ENCODE measurements at regions not wholly inside any gene's neighbourhood (a gene's known extent, or its start where the extent isn't known, plus 50 kb on each side); places are given as distances from the start of the nearest gene placed in this dataset.

- H3K27me3 Mint-ChIP-seq: peaks cover 57% of the 10 kb centered on the region
- no peaks in the 10 kb centered on the region for H3K4me1 Mint-ChIP-seq
- no peak overlapping the region for H3K27ac Mint-ChIP-seq
- ATAC-seq (ENCODE audit: low read depth) (no peak), DNase-seq (no peak)
- H3K4me3 Mint-ChIP-seq: no peak overlapping the region
- H3K4me1 ChIP-seq (ENCODE audit: control insufficient read depth in 2 of 2, insufficient read depth in 2 of 2, low read length in 2 of 2): no peaks in the 10 kb centered on the region
- no peaks in the 10 kb centered on the region for H4K20me1 ChIP-seq (ENCODE audit: control insufficient read depth, insufficient read depth, low read length, poor library complexity, severe bottlenecking)
- no peak for TF ChIP-seq CTCF (IDR thresholded peaks at IDR 0.05)
- TF ChIP-seq EZH2 (IDR thresholded peaks at IDR 0.05; ENCODE audit: borderline replicate concordance, insufficient read depth, low read depth, low read length, poor library complexity, severe bottlenecking): no peak
- POLR2A ChIA-PET: no interaction called here
- H3K27ac ChIP-seq (ENCODE audit: low read length in 2 of 2): no peak overlapping the region
- H3K27me3 ChIP-seq (replicated peaks in 1 of 4; ENCODE audit: control extremely low read depth in 1 of 4, control insufficient read depth in 3 of 4, insufficient read depth in 4 of 4, low read length in 3 of 4): peaks cover 0 to 13% (median 0%) of the 10 kb centered on the region in 4 experiments
- WGBS (ENCODE audit: insufficient coverage): 80% methylated on average over 1 of the region's 2 CpGs
- no peaks in the 10 kb centered on the region for H3K9me3 ChIP-seq (ENCODE audit: control extremely low read depth in 1 of 3, control insufficient read depth in 2 of 3, insufficient read depth in 1 of 3, low read length in 2 of 3)
- H3K9me3 Mint-ChIP-seq (ENCODE audit: insufficient read depth): peaks cover 6% of the 10 kb centered on the region
- H2AFZ ChIP-seq (ENCODE audit: insufficient read depth, low read depth, low read length, poor library complexity, severe bottlenecking): no peak overlapping the region
- H3K4me2 ChIP-seq (replicated peaks; ENCODE audit: low read depth, low read length, poor library complexity, severe bottlenecking): no peak overlapping the region
- intact Hi-C loops (cut with micrococcal nuclease): no loop called here
- CTCF ChIA-PET: no interaction called here
- H3K9ac ChIP-seq (ENCODE audit: low read length): no peak overlapping the region
- H3K79me2 ChIP-seq (ENCODE audit: control insufficient read depth, insufficient read depth, low read length): no peaks in the 10 kb centered on the region
- no peaks in the 10 kb centered on the region for H3K36me3 ChIP-seq (replicated peaks in 1 of 2; ENCODE audit: control extremely low read depth in 1 of 2, control insufficient read depth in 1 of 2, extremely low read depth in 1 of 2, insufficient read depth in 2 of 2, low read length in 1 of 2)
- no peak overlapping the region for H3K4me3 ChIP-seq (ENCODE audit: control extremely low read depth in 1 of 5, extremely low read depth in 1 of 5, insufficient read depth in 1 of 5, low read depth in 2 of 5, low read length in 4 of 5)
These were observed 100.5 kb downstream of the ADRA2A start for GRCh38 chr10:111177379-111177778.

GRCh38 chr10:111179514-111179913 is 102.7 kb downstream of the ADRA2A start:
- TF ChIP-seq EZH2 (IDR thresholded peaks at IDR 0.05; ENCODE audit: borderline replicate concordance, insufficient read depth, low read depth, low read length, poor library complexity, severe bottlenecking): no peak
- TF ChIP-seq CTCF (IDR thresholded peaks at IDR 0.05): no peak
- Mint-ChIP-seq H3K27ac (no peak overlapping the region), H3K9me3 (ENCODE audit: insufficient read depth) (peaks cover 3% of the 10 kb centered on the region), H3K4me1 (no peaks in the 10 kb centered on the region), H3K4me3 (no peak overlapping the region), H3K27me3 (peaks cover 48% of the 10 kb centered on the region)
- no peak overlapping the region for H3K4me2 ChIP-seq (replicated peaks; ENCODE audit: low read depth, low read length, poor library complexity, severe bottlenecking)
- POLR2A ChIA-PET: no interaction called here
- no peak overlapping the region for H2AFZ ChIP-seq (ENCODE audit: insufficient read depth, low read depth, low read length, poor library complexity, severe bottlenecking)
- no peak overlapping the region for H3K27ac ChIP-seq (ENCODE audit: low read length in 2 of 2)
- no peak for DNase-seq
- no peak overlapping the region for H3K4me3 ChIP-seq (ENCODE audit: control extremely low read depth in 1 of 5, extremely low read depth in 1 of 5, insufficient read depth in 1 of 5, low read depth in 2 of 5, low read length in 4 of 5)
- no peak for ATAC-seq (ENCODE audit: low read depth)
- no peaks in the 10 kb centered on the region for H3K36me3 ChIP-seq (replicated peaks in 1 of 2; ENCODE audit: control extremely low read depth in 1 of 2, control insufficient read depth in 1 of 2, extremely low read depth in 1 of 2, insufficient read depth in 2 of 2, low read length in 1 of 2)
- no peaks in the 10 kb centered on the region for H3K79me2 ChIP-seq (ENCODE audit: control insufficient read depth, insufficient read depth, low read length)
- intact Hi-C loops (cut with micrococcal nuclease): no loop called here
- WGBS (ENCODE audit: insufficient coverage): 80% methylated on average over 1 of the region's 2 CpGs
- CTCF ChIA-PET: no interaction called here
- H3K4me1 ChIP-seq (ENCODE audit: control insufficient read depth in 2 of 2, insufficient read depth in 2 of 2, low read length in 2 of 2): no peaks in the 10 kb centered on the region
- peaks cover 0 to 5% (median 0%) of the 10 kb centered on the region in 4 experiments for H3K27me3 ChIP-seq (replicated peaks in 1 of 4; ENCODE audit: control extremely low read depth in 1 of 4, control insufficient read depth in 3 of 4, insufficient read depth in 4 of 4, low read length in 3 of 4)
- no peak overlapping the region for H3K9ac ChIP-seq (ENCODE audit: low read length)
- H4K20me1 ChIP-seq (ENCODE audit: control insufficient read depth, insufficient read depth, low read length, poor library complexity, severe bottlenecking): no peaks in the 10 kb centered on the region
- H3K9me3 ChIP-seq (ENCODE audit: control extremely low read depth in 1 of 3, control insufficient read depth in 2 of 3, insufficient read depth in 1 of 3, low read length in 2 of 3): no peaks in the 10 kb centered on the region
